HG02870 (cell line): ENCODE measurements at regions not wholly inside any gene's neighbourhood (a gene's known extent, or its start where the extent isn't known, plus 50 kb on each side); places are given as distances from the start of the nearest gene placed in this dataset.
A peak's percentile ranks its signal among the peaks of the same experiment; 100 is the strongest.
"Not testable (repeated sequence)": the region's sequence is repeated elsewhere in the genome, so short reads cannot be mapped to it uniquely, and the experiment has no call there.

Source experiments
- ATAC-seq: cut with Tn5 transposase; IDR thresholded peaks from one replicate; pipeline ENCODE4 v1.9.1; 2021; ENCODE audit warnings: mild to moderate bottlenecking, moderate library complexity; ENCODE audit not compliant: unreplicated experiment

DNA sequence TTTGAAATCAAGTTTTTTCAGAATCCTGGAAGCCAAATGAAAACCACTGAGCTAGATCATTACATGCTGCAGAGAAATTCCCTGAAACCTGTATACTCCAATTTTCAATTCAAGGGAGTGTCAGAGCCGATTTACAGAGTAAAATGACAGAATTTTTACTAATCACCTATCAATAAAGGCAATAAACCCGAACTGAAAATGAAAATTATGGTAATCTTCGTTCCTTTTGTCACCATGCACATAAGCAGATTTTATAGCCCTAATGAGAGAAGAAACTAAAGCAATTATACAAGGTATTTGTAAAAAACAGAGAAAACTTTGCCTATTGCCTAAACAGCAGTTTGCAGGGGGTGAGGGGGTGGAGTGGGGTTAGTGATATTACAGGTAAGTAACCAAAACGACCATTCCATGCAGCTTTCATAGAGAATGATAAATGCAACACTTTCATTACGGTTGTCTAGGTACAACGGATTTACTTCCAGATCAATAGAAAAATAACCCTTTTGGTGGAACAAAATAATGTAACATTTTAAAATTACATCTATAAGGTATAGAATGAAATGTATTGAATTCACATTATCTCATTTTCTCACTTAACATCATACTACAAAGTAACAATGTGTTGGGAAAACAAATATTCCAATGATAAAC is 115.2 kb upstream of the BEND6 start:
- no peak for ATAC-seq

DNA sequence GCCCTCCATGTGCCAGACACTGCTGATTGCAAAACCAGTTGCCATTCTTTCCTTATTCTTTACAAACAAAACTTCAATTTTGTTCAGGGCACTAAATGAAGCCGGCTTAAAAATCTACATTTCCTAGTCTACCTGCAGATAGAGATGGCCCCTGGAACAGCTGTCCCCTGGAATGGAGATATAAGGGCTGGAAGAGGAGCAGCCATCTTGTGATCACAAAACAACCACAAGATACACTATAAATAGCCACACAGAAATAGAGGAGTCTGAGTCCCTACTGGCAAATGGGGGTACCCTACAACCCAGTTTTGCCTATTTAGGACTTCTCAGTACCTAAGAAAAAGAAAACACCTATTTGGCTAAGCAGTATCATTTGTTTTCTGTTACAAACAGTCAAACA is 115.9 kb upstream of the BEND6 start:
- ATAC-seq, result no peak

DNA sequence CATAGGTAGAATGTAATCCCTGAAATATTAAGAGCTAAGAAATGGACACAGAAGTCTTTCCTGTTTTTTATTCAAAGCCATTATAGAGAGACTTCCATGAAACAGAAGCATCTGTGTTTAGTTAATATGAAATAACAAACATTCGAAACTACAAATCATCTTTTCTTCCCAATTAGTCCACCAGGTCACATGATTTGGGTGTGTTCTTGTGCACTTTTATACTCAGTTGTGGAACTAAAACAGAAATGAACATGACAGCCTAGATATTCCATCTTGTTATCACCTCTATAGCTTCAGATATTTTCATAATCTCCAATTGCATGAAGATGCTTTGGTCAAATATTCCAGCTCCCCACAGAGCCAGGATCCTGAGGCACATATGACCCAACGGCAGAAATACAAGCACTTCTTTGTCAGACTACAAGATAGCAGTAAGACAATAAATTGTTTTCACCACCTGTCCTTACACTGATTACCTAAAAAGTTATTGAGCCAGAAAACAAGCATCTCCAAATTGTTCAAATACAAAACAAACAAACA is 116.8 kb upstream of the BEND6 start:
- no peak for ATAC-seq

DNA sequence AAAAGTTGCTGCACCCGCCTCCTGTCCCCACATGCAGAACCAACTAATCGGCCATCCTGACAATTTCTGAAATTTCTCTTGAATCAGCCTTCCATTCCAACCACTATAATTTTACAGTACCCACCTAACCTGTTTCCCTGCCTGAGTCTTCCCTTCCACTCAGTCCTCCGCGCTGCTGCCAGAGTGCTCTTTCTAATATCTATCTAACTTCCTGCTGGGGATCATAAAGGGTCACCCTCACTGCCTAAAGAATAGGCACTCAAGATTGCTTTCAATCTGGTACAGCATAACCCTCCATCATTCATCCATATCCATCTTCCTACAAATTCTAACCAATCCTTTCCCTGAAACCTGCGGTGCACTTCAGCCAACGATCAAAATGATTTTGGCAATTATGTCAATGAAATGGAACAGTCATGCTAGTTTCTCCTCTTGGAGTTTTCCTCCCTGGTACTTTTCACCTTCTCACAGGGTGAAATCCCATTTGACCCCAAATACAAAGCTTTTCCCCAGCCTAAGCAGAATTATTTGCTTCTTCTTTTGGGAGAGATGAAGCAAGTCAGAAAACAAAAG is 117.5 kb upstream of the BEND6 start:
- no peak for ATAC-seq

DNA sequence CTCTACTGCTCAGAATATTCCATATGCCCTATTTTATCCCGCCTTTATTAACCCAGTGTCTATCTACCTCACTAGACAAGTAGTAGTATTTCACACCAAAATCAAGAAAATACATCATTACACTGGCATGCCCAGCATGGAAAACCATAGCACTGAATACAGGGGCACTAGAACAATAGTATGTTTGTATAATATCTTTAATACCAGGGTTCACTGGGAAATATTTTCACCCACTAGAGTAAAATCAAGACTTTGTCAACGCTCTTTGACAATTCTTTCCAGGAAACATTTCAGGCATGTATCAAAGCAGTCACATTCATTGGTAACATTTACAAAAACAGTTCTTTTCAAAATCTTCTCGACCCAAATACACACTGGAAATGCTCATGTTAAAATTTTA is 119.3 kb upstream of the BEND6 start:
- no peak for ATAC-seq

DNA sequence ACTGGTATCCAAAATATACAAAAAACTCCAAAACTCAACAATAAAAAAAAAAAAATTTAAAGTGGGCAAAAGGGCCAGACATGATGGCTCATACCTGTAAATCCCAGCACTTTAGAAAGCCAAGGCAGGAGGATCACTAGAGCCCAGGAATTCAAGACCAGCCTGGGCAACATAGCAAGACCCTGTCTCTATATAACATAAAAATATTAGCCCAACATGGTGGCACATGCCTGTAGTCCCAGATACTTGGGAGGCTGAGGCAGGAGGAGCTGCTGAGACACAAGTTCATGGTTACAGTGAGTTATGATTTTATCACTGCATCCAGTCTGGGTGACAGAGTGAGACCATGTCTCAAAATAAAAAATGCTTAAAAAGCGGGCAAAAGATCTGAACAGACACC is 121.0 kb upstream of the BEND6 start:
- ATAC-seq, result no peak

DNA sequence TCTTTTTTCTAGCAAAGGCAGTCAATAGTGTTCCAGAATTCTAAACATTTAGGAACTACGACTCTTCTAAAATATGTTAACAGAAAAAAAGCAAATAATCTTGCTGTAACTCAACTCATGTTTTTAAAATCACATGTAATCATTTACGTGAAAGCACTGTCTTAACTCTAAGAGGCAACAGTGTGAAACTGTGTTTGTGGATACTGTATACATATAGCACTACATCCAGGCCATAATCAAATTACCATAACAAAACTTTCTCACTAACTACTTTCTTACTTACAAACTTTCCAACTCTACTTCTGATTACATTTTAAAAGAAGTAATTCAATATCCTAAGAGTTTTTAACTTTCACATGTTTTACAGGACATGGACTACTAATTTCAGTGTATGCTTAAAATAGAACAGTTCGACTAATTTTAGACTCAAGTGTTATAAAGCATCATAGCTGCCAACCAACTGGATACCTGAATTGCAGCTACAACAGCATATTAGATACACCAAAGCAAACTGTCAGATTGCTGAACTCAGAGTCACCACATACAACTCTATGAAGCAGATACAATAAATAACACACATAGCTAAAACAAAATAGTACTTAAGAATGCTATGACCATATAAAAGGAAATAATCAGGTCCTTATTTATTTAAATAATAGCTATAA is 121.6 kb upstream of the BEND6 start:
- ATAC-seq, result no peak

DNA sequence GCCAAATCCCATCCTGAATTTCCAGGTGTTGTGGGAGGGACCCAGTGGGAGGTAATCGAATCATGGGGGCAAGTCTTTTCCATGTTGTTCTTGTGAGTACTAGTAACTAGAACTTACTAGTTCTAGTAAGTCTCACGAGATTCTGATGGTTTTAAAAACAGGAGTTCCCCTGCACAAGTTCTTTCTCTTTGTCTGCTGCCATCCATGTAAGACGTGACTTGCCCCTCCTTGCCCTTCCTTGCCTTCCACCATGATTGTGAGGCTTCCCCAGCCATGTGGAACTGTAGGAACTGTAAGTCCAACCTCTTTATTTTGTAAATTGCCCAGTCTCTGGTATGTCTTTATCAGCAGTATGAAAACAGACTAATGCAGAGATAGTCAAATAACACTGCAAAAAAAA is 122.7 kb upstream of the BEND6 start:
- ATAC-seq, result no peak

DNA sequence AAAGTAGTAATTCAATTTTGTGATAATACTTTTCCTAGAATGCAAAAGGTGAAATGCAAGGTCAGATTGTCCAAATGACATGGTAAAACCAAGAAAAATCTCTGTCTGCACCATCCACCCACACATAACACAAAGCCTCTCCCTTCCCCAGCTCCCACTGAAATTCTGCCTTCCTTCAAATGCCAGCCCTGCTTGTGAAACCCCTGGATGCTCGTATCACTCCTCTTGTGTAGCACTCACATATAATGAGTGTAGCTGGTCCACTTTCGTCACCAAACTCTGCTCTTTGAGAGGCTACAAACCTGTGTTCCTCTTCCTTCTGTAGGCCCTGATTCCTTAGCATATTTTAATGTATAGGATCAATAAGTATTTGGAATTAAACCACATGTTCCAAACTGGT is 123.6 kb upstream of the BEND6 start:
- ATAC-seq, result no peak

DNA sequence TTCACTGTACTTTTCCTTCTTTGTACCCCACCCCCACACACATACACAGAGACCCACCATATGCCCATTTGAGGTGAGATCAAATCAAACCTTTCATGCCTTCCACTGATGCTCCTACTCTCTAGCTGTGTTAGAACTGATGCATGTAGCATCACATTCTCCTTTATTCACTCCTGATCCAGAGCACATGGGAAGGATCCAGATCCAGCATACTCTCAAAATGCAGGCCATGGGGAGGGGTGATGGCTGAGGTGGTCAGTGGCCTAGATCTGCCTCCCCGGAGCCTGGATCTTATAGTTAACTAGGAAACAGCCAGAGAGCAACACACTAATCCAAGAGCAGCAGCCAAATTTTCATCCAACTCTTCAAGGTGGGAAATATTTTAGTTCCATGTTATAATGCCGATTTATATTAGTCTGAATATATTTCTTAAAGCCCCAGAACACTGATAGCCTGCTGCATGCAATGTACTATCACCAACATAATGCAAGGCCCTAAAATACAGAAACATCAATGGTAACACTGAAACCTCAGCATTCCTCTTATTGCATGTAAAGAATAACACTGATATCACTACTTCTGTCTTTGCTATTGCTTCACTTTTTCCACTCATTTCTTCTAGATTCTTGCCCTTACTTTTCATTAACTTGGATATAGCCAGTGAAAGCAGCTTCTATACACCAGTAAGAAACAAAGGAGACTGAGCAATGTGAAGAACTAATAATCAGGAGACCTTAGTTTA is 126.8 kb upstream of the BEND6 start:
- ATAC-seq, result no peak

DNA sequence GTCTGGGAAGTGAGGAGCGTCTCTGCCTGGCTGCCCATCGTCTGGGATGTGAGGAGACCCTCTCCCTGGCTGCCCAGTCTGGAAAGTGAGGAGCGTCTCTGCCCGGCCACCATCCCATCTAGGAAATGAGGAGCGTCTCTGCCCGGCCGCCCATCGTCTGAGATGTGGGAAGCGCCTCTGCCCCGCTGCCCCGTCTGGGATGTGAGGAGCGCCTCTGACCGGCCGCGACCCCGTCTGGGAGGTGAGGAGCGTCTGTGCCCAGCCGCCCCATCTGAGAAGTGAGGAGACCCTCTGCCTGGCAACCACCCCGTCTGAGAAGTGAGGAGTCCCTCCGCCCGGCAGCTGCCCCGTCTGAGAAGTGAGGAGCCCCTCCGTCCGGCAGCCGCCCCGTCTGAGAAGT is 130.5 kb upstream of the BEND6 start:
- ATAC-seq, result not testable (repeated sequence)

DNA sequence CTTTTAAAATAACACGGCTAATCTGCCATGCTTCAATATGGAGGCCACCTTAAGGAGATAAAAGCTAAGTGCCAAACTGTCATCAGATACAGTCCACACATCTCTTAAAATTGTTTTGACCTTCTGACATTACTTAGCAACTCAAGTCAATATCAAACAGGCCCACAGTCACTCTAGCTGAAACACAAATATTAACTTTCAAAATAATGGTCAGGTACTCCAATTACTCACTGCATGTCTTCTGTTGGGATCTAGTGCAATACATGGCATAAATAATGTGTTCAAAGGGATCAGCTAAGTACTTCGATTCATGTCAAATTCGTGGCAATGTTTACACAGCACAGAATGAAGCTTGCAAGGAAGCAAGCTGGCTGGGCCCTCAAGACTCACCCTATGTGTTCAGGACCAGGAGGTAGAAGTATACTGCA is 133.9 kb upstream of the BEND6 start:
- no peak for ATAC-seq

DNA sequence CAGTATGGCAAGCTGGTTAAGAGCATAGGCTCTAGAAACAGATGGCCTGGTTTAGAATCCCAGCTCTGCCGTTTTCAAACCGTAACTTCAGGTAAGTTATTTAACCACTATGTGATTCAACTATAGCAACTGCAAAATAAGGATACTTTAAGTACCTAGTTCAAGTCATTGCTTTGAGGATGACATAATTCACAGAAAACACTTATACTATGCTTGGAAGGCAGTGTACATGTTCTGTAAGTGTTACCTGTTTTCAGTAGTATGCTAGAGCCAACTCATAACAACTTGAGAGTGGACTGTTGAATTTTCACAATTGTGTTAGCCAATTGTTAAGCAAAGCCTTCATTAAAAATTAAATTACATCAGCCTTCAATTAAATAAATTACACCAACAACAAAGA is 134.8 kb upstream of the BEND6 start:
- no peak for ATAC-seq

DNA sequence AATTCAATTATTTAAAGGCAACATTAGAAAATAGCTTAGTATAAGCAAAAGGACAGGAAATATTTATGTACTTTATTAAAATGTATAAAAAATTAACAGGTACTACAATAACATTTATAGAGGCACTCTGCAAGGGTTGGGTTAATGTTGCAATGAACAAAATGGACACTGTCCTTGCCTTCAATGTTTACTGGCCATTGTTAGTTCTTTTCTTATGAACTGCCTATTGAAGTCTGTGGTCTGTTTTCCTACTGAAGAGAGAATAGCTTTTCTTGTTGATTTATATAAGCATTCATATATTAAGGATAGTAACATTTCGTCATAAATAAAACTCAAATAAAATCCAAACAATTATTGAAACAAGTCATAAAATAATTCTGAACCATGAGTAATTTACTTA is 135.3 kb upstream of the BEND6 start:
- ATAC-seq, result no peak

DNA sequence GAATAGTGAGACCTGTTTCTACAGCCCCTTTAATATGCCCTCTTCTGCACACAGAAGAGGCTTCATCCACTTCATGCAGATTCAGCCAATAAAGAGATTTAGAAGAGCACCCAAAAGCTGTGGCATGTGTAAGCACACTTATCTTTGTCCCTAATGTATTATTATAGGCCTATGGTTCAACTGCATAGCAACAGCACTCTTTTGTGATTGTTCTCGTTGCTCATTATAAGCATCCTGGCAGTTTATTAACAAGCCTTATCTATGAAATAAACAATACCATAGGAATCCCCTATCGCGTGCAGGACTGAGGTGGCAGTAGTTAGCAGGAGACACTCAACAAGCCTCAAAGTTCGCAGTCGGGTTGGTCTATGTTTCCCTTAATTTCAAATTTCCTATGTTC is 138.5 kb upstream of the BEND6 start:
- no peak for ATAC-seq

DNA sequence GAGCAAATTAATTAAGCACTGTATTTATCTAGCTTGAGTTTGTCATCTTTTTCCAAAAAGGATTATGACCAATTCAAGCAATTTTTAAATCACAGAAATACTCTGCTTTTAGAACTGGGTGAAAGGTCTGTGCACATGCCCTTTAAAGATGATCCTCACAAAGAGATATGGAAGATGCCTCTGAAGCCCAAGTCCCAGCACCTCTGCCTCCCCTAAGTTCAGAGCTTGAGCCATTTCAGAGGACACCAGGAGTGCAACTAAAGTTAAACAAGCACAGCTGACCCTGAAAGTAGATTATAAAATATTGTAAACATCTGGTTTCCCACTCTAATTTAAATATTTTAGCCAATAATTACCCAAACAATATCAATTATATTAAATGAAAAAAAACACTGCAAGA is 139.5 kb upstream of the BEND6 start:
- no peak for ATAC-seq

DNA sequence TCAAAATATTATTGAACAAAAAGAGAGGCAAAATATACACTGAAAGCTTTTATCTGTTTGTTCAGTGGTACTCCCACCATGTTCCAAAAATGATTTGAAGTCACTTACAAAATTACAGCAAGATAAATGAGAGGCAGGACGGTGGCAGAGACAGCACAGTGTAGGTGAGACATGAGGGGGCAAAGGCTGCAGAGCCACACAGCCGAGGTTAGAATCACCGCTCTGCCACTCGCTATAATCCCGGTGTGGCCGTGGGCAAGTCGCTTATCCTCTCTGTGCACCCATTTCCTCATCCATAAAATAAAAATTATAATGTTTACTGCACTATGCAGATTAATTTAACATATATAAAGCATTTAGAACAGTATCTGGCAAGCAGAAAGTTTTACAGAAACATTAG is 140.1 kb upstream of the BEND6 start:
- no peak for ATAC-seq

DNA sequence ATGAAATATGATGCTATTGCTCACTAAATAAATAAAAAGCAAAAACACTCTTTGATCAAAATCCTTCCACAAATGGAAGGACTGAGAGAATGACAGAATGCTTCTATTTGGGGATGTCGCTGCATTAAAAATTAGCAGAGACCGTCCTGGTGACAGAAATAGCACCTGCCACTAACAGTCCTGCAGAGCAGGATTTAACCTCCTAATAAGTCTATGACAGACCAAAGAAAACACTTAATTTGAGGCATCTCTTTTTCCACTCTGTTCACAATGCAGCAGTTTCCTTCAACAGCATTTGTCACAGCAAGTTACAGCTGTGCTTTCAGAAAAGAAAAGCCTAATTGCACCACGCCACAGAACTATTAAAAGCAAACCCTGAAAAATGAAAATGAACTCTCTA is 140.6 kb upstream of the BEND6 start:
- ATAC-seq, result peak; percentile 53

DNA sequence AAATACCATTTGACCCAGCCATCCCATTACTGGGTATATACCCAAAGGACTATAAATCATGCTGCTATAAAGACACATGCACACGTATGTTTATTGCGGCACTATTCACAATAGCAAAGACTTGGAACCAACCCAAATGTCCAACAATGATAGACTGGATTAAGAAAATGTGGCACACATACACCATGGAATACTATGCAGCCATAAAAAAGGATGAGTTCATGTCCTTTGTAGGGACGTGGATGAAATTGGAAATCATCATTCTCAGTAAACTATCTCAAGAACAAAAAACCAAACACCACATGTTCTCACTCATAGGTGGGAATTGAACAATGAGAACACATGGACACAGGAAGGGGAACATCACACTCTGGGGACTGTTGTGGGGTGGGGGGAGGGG is 142.1 kb upstream of the BEND6 start:
- ATAC-seq, result not testable (repeated sequence)

DNA sequence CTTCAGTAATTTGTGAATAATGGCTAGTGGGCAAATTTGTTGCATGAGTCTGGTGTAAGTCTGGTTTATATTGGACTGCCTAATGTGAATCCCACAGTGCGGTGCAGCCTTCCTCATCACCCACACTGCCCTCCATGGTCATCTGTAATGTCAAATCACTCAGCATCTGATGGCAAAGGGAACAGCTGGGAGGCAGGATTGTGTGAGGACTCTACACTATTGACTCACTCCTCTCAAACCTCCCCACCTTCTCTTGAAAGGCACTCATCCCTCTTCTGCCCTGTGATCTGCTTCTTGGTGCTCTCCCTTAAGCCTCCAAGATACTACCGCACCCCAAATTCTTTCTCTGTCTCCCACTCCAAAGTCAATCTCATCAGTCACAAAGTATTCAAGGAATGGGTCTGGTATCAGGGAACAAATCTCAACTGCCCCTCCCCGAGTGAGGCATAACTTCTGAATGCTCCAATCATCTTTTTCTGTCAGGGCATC is 146.0 kb upstream of the BEND6 start:
- ATAC-seq, result peak; percentile 47

DNA sequence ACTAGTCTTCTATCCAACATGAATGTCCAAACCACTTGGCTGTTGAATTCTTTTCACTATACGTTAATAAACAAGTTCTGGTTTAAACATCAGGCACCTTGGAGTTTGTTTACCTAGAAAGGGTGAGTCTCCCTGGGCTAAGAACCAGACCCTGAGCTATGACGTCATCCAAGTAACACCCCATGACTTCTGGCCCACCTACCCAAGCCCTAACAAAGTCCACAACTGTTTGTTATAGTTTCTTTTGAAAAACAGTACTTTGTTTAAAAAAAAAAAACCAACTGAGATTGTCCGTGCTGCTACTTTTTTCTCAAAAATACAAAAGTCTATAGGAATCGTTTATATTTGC is 146.9 kb upstream of the BEND6 start:
- ATAC-seq, result no peak
